ENCODE measurements at regions not wholly inside any gene's neighbourhood (a gene's known extent, or its start where the extent isn't known, plus 50 kb on each side); places are given as distances from the start of the nearest gene placed in this dataset.

DNA sequence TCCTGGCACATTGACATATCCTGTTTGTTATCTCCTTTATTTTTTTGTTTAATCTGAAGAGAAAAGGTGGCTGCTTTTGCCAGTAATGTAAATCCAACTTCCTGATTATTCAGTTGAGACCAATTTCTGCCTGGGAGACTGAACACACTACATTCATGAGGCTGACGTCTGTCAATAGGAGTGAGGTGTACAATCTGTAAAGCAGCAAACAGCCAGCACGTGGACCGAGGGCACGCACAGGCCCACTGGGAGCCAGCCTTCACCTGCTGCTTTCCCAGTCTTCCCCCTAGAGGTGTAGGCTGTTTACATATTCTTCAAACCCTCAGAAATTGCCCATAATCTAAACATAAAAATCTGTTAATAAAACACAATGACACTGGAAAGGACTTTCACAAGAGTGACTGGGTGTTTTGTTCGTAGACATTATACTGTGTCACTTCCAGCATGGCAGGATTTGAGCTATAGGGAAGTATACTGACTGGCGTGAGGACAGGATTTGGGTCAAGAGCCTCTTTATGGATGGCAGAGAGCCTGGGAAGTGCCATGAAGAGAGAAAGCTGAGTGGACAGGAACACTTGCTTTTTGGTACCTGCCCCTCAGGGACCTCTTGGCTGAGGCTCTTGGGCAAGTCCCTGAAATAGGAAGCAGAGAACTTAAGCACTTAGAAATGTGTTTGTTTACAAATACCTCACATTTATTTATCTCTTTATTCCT, 552.9 kb upstream of the CAMK1G start:
- DNase-seq = no peak
- intact Hi-C loops (cut with DNase I) = no loop called here
- Histone ChIP-seq H3K27ac (no peak overlapping the region), H3K9me3 (no peaks in the 10 kb centered on the region), H3K4me3 (no peak overlapping the region), H3K4me1 (no peaks in the 10 kb centered on the region), H3K36me3 (no peaks in the 10 kb centered on the region), H3K27me3 (no peaks in the 10 kb centered on the region)
- TF ChIP-seq POLR2A (IDR thresholded peaks at IDR 0.05) (no peak), EP300 (IDR thresholded peaks at IDR 0.05) (no peak), POLR2AphosphoS5 (IDR thresholded peaks at IDR 0.05) (no peak)
- TF ChIP-seq, protein P1, sequence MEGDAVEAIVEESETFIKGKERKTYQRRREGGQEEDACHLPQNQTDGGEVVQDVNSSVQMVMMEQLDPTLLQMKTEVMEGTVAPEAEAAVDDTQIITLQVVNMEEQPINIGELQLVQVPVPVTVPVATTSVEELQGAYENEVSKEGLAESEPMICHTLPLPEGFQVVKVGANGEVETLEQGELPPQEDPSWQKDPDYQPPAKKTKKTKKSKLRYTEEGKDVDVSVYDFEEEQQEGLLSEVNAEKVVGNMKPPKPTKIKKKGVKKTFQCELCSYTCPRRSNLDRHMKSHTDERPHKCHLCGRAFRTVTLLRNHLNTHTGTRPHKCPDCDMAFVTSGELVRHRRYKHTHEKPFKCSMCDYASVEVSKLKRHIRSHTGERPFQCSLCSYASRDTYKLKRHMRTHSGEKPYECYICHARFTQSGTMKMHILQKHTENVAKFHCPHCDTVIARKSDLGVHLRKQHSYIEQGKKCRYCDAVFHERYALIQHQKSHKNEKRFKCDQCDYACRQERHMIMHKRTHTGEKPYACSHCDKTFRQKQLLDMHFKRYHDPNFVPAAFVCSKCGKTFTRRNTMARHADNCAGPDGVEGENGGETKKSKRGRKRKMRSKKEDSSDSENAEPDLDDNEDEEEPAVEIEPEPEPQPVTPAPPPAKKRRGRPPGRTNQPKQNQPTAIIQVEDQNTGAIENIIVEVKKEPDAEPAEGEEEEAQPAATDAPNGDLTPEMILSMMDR (IDR thresholded peaks at IDR 0.05) = no peak
- 19 to 69% methylated on average over 6 of the region's 6 CpGs for WGBS, 2 donors

DNA sequence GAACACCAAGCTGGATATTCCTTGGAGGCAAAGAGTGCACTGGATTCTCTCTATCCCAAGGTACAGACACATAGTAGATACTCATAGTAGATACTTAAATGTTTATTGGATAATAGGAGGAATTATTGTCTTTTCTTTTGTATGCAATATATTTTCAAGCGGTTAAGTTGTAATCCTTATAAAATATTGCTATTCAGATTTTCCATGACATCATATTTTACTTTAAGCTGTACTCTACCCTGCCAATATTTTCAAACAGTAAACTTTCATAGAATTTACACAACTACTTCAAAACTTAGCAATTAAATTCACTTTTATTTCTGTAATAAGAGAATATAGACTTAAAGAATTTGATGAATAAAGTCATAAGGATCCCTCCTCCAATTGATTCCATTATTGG, 546.5 kb upstream of the CAMK1G start:
- intact Hi-C loops (cut with DNase I) = no loop called here
- 80 to 90% methylated on average over 1 of the region's 1 CpG for WGBS, 2 donors
- DNase-seq = no peak
- Histone ChIP-seq H3K9me3 (no peaks in the 10 kb centered on the region), H3K4me1 (no peaks in the 10 kb centered on the region), H3K27me3 (no peaks in the 10 kb centered on the region), H3K4me3 (no peak overlapping the region), H3K36me3 (no peaks in the 10 kb centered on the region), H3K27ac (no peak overlapping the region)
- TF ChIP-seq POLR2A (IDR thresholded peaks at IDR 0.05) = no peak
- TF ChIP-seq, protein P1 (IDR thresholded peaks at IDR 0.05) = no peak
- TF ChIP-seq EP300 (IDR thresholded peaks at IDR 0.05) = no peak
- TF ChIP-seq POLR2AphosphoS5 (IDR thresholded peaks at IDR 0.05) = no peak

DNA sequence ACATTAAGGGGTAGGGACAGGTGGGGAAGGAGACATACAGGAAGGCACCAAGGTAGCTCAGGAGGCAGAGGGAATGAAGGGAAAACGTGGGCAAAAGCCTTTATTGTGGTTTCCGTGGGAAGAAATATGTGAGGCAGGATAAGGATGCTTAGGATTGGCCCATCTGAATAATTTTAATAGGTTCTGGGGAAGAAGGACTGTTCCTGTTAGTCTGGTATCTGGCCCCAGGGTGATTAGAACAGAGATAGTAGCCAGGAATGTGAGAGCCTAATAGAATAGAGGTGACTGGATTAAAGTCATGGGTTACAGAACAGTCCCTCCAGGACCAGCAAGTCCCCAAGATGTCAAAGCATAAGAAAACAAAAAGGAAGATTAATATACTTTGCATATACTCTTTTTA, 545.2 kb upstream of the CAMK1G start:
- Histone ChIP-seq H3K27me3 (no peaks in the 10 kb centered on the region), H3K36me3 (no peaks in the 10 kb centered on the region), H3K27ac (no peak overlapping the region), H3K4me1 (no peaks in the 10 kb centered on the region), H3K9me3 (no peaks in the 10 kb centered on the region), H3K4me3 (no peak overlapping the region)
- intact Hi-C loops (cut with DNase I) = no loop called here
- TF ChIP-seq POLR2AphosphoS5 (IDR thresholded peaks at IDR 0.05) = no peak
- no peak for TF ChIP-seq EP300 (IDR thresholded peaks at IDR 0.05)
- TF ChIP-seq POLR2A (IDR thresholded peaks at IDR 0.05) = no peak
- TF ChIP-seq, protein P1 (IDR thresholded peaks at IDR 0.05) = no peak
- no peak for DNase-seq
- WGBS, 2 donors = 29 to 61% methylated on average over 2 of the region's 2 CpGs

DNA sequence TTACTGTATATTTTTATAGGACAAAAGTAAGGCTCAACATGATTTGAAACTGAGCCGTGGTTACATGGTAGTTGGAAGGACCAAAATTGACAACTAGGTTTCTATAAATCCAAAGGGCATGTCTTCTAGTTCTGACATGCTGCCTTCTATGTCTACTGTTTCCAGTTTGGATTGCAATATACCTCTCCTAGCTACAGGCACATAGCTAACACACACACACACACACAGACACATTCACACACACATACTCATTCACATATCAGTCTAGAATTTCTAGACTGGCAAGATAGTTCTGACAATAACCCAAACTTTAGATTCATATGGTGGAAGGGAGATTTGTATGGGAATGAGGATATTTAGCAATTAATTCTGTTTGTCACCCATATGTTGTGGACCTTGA, 544.8 kb upstream of the CAMK1G start:
- WGBS, 2 donors = 89 to 90% methylated on average over 1 of the region's 1 CpG
- intact Hi-C loops (cut with DNase I) = no loop called here
- Histone ChIP-seq H3K27me3 (no peaks in the 10 kb centered on the region), H3K4me3 (no peak overlapping the region), H3K27ac (no peak overlapping the region), H3K36me3 (no peaks in the 10 kb centered on the region), H3K9me3 (no peaks in the 10 kb centered on the region), H3K4me1 (no peaks in the 10 kb centered on the region)
- no peak for DNase-seq
- TF ChIP-seq POLR2AphosphoS5 (IDR thresholded peaks at IDR 0.05) = no peak
- TF ChIP-seq, protein P1 (IDR thresholded peaks at IDR 0.05) = no peak
- TF ChIP-seq POLR2A (IDR thresholded peaks at IDR 0.05) = no peak
- no peak for TF ChIP-seq EP300 (IDR thresholded peaks at IDR 0.05)

DNA sequence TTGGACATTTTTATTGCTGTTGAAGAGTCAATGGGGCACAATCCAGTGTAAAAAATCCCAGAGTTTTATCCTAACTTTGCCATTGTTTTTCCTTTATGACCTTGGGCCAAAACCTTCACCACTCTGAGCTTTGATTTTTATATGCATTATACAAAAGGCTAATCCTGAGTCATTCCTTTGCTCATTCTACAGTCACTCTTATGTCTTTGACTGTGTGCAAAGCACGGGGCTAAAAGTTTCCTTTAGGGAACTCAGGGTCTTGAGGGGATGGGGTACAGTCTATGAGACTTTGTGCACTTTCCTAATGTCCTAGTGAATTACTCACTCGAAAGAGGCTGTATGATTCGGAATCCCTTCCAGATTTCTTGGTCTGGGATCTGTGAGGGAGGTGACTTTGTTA, 543.2 kb upstream of the CAMK1G start:
- intact Hi-C loops (cut with DNase I) = no loop called here

More for the DNA sequence above, 543.2 kb upstream of the CAMK1G start:
- DNase-seq = no peak
- H3K4me3 ChIP-seq = no peak overlapping the region
- TF ChIP-seq, protein P1 (IDR thresholded peaks at IDR 0.05) = no peak
- TF ChIP-seq POLR2AphosphoS5 (IDR thresholded peaks at IDR 0.05) (no peak), EP300 (IDR thresholded peaks at IDR 0.05) (no peak), POLR2A (IDR thresholded peaks at IDR 0.05) (no peak)
- H3K27me3 ChIP-seq = no peaks in the 10 kb centered on the region
- 91 to 95% methylated on average over 3 of the region's 3 CpGs for WGBS, 2 donors
- no peak overlapping the region for H3K27ac ChIP-seq
- H3K4me1 ChIP-seq = no peaks in the 10 kb centered on the region
- H3K36me3 ChIP-seq = no peaks in the 10 kb centered on the region
- H3K9me3 ChIP-seq = no peaks in the 10 kb centered on the region

Data from sigmoid colon (tissue), 6 donors.